ENCODE measurements at regions not wholly inside any gene's neighbourhood (a gene's known extent, or its start where the extent isn't known, plus 50 kb on each side); places are given as distances from the start of the nearest gene placed in this dataset.

DNA sequence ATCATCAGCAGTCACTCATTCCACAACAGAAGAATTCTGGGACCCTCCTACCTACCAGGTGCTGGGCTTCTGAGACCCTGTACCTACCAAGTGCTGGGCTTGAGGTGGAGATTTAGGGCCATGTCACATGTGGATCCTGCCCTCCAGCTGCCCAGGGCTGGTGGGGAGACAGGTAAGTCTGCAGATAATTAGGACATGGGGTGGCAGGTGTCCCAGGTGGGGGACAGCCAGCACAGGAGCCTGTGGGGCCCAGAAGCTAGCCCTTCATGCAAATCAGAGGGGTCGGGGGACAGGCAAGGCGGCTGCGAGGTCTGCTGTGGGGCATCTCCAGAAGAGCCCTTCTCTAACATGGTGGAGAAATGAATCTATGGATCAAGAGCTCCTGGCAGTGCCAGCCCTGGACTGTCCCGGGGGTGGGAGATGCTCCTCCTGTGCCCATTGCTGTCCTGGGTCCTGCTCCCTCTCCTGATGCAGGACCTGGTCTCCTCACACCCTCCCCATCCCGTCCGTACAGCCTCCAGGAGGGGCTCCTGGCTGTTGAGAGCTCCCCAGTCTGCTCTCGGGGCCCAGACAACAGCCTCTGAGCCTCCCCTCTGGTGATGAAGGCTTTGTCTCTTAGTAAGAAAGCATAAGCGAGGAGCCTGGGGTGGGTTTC lies 106.3 kb upstream of the GLI2 start:
- TF ChIP-seq SIN3A (IDR thresholded peaks at IDR 0.05; ENCODE audit: borderline replicate concordance, insufficient read depth, low read length) (no peak), POLR2AphosphoS5 (IDR thresholded peaks at IDR 0.05; ENCODE audit: low read depth, low read length) (no peak)

DNA sequence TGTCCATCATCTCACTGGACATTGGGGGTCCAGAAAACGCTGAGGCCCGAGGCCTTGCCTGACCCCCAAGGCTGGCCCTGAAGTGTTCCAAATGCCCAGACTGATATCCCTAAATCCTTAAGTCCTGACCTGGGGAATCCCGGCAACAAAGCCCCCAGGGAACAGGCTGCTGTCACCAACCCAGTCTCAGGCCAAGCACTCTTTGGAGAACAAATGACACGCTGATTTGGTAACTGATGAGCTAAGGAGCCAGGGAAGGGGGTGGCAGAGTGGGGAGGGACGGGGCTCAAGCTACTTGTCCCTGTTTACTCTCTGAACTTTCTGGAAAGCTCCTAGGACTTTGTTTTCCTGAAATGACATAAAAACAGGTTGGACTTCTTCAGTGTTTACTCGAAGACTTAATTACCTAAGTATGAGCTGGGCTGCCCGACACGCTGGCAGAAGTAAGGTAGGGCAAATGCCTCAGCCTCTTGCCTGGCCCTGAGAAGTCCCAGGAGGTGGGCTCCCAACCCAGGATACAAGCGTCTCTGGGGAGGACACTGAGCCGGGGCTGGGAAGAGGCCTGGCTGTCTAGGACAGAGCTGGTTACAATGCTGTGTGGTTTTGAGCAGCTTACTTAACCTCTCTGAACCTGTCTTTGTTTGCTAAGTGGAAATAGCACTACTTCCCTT lies 105.5 kb upstream of the GLI2 start:
- TF ChIP-seq FOXP2 (optimal IDR thresholded peaks at IDR 0.05; ENCODE audit: borderline replicate concordance, extremely low read depth, extremely low read length, insufficient read depth) (no peak), SIN3A (IDR thresholded peaks at IDR 0.05; ENCODE audit: borderline replicate concordance, insufficient read depth, low read length) (no peak), POLR2AphosphoS5 (IDR thresholded peaks at IDR 0.05; ENCODE audit: low read depth, low read length) (no peak), TAF1 (IDR thresholded peaks at IDR 0.05; ENCODE audit: borderline replicate concordance, insufficient read depth, low read length) (no peak)
- TF ChIP-seq, protein P1, sequence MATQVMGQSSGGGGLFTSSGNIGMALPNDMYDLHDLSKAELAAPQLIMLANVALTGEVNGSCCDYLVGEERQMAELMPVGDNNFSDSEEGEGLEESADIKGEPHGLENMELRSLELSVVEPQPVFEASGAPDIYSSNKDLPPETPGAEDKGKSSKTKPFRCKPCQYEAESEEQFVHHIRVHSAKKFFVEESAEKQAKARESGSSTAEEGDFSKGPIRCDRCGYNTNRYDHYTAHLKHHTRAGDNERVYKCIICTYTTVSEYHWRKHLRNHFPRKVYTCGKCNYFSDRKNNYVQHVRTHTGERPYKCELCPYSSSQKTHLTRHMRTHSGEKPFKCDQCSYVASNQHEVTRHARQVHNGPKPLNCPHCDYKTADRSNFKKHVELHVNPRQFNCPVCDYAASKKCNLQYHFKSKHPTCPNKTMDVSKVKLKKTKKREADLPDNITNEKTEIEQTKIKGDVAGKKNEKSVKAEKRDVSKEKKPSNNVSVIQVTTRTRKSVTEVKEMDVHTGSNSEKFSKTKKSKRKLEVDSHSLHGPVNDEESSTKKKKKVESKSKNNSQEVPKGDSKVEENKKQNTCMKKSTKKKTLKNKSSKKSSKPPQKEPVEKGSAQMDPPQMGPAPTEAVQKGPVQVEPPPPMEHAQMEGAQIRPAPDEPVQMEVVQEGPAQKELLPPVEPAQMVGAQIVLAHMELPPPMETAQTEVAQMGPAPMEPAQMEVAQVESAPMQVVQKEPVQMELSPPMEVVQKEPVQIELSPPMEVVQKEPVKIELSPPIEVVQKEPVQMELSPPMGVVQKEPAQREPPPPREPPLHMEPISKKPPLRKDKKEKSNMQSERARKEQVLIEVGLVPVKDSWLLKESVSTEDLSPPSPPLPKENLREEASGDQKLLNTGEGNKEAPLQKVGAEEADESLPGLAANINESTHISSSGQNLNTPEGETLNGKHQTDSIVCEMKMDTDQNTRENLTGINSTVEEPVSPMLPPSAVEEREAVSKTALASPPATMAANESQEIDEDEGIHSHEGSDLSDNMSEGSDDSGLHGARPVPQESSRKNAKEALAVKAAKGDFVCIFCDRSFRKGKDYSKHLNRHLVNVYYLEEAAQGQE (IDR thresholded peaks at IDR 0.05; ENCODE audit: insufficient read depth in 1 of 2, low read depth in 2 of 2, low read length in 2 of 2): no peak

DNA sequence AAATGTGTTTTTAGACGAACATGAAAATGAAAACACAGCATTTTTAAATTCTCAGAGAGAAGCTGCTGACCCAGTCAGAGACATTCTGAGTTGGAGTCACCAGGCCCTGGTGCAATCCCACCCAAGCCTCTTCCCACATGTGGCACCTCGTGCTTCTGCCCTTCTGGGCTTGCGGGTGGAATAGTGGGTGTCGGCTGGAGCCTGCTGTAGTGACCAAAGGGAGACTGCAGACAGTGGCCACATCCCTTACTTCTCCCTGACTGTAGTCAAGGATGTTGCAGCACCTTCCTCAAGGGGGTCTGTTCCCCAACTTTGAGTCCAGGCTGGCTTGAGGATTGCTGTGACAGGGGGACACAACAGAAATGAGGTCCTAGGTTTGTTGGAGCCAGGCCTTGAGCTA lies 104.4 kb upstream of the GLI2 start:
- no peak for TF ChIP-seq TAF1 (IDR thresholded peaks at IDR 0.05; ENCODE audit: borderline replicate concordance, insufficient read depth, low read length)
- TF ChIP-seq, protein P1 (IDR thresholded peaks at IDR 0.05; ENCODE audit: insufficient read depth in 1 of 2, low read depth in 2 of 2, low read length in 2 of 2): no peak
- no peak for TF ChIP-seq POLR2AphosphoS5 (IDR thresholded peaks at IDR 0.05; ENCODE audit: low read depth, low read length)
- TF ChIP-seq SIN3A (IDR thresholded peaks at IDR 0.05; ENCODE audit: borderline replicate concordance, insufficient read depth, low read length): no peak
- TF ChIP-seq FOXP2 (optimal IDR thresholded peaks at IDR 0.05; ENCODE audit: borderline replicate concordance, extremely low read depth, extremely low read length, insufficient read depth): no peak

DNA sequence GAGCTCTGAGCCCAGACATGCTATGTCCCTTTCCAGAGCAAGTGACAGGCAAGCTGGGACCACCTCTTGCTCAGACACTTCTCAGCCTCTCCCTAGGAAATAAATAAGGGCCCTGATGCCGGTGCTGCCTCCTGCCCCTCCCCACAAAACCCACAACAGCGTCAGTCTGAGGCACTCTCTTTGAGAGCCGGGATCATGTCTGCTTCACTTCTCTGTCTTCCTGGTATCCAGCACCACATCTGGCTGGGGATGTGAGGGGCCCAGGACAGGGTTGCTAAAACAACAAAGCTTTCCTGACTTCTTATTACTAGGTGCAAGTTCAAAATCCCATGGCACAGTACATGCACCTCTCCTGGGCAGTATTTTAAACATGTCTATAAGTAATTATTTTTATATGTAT lies 103.9 kb upstream of the GLI2 start:
- TF ChIP-seq FOXP2 (optimal IDR thresholded peaks at IDR 0.05; ENCODE audit: borderline replicate concordance, extremely low read depth, extremely low read length, insufficient read depth) (no peak), SIN3A (IDR thresholded peaks at IDR 0.05; ENCODE audit: borderline replicate concordance, insufficient read depth, low read length) (no peak), TAF1 (IDR thresholded peaks at IDR 0.05; ENCODE audit: borderline replicate concordance, insufficient read depth, low read length) (no peak), POLR2AphosphoS5 (IDR thresholded peaks at IDR 0.05; ENCODE audit: low read depth, low read length) (no peak)
- TF ChIP-seq, protein P1 (IDR thresholded peaks at IDR 0.05; ENCODE audit: insufficient read depth in 1 of 2, low read depth in 2 of 2, low read length in 2 of 2): no peak

DNA sequence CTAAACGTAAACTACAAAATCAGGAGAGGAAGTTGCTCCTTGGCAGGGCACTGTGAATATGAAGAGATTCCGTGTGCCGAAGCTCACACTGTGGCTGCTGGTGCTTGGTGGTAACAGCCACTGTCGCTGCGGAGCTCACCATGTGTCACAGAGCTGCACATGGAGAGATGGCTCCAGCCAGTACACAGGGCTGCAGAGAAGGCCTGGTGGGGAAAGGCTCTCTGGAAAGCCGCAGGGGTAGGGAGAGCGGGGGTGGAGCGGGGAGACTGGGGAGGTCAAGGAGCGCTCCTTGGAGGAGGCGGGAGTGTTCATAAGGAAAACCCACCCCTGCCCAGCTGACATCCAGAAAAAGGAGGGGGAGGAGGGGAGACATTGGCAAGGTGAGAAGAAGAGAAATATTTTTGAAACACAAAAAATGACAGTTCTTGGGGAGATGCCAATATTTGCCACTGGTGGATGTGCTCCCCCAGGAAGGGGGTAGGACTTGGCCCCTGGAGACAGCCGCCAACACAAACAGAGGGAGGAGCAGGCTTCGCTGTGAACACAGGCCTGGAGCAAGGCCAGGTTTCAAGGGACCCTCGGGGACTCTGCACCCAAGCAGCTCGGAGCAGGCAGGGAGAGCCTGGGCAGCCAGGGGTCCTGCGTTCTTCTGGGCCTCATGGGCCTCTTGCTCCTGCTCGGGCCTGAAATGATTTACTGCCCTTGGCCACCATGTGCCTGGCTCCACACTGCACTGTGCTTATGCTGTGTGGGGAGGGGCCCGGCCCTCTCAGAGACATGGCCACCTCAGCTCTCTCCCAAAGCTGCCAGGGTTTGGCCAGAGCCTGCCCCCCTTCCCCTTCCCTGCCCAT lies 102.6 kb upstream of the GLI2 start:
- TF ChIP-seq SIN3A (IDR thresholded peaks at IDR 0.05; ENCODE audit: borderline replicate concordance, insufficient read depth, low read length) (no peak), FOXP2 (optimal IDR thresholded peaks at IDR 0.05; ENCODE audit: borderline replicate concordance, extremely low read depth, extremely low read length, insufficient read depth) (no peak), TAF1 (IDR thresholded peaks at IDR 0.05; ENCODE audit: borderline replicate concordance, insufficient read depth, low read length) (no peak), POLR2AphosphoS5 (IDR thresholded peaks at IDR 0.05; ENCODE audit: low read depth, low read length) (no peak)
- TF ChIP-seq, protein P1 (IDR thresholded peaks at IDR 0.05; ENCODE audit: insufficient read depth in 1 of 2, low read depth in 2 of 2, low read length in 2 of 2): no peak

Measured in PFSK-1 (cell line).